ENCODE measurements at regions not wholly inside any gene's neighbourhood (a gene's known extent, or its start where the extent isn't known, plus 50 kb on each side); places are given as distances from the start of the nearest gene placed in this dataset.

DNA sequence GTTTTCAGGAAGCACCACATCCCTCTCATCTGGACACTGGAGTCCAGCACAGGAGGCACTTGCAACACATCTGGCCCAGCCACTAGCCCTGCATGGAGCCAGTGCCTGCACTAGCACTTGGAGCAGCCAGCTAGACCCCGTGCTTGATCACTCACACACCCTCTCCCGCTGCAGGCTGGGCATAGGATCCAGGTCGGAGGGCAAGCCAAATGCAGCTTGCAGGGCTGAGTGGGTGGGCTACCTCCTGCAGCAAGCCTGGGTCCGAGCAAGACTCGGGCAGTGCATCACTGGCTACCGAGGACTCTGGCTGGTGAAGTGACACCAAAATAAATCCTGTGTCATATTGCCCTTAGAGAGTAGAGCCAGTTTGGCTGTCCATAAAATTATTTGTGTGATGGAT is 1795.4 kb downstream of the LRRC4C start:
- Mint-ChIP-seq H3K27ac (no peak overlapping the region), H3K27me3 (no peaks in the 10 kb centered on the region), H3K36me3 (no peaks in the 10 kb centered on the region), H3K4me1 (ENCODE audit: unreplicated experiment) (no peaks in the 10 kb centered on the region), H3K4me3 (no peak overlapping the region), H3K9me3 (peaks cover 6% of the 10 kb centered on the region)
- TF ChIP-seq, protein P1, sequence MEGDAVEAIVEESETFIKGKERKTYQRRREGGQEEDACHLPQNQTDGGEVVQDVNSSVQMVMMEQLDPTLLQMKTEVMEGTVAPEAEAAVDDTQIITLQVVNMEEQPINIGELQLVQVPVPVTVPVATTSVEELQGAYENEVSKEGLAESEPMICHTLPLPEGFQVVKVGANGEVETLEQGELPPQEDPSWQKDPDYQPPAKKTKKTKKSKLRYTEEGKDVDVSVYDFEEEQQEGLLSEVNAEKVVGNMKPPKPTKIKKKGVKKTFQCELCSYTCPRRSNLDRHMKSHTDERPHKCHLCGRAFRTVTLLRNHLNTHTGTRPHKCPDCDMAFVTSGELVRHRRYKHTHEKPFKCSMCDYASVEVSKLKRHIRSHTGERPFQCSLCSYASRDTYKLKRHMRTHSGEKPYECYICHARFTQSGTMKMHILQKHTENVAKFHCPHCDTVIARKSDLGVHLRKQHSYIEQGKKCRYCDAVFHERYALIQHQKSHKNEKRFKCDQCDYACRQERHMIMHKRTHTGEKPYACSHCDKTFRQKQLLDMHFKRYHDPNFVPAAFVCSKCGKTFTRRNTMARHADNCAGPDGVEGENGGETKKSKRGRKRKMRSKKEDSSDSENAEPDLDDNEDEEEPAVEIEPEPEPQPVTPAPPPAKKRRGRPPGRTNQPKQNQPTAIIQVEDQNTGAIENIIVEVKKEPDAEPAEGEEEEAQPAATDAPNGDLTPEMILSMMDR (conservative IDR thresholded peaks at IDR 0.05): no peak
- no peak for DNase-seq (ENCODE audit: extremely low spot score, unreplicated experiment)

DNA sequence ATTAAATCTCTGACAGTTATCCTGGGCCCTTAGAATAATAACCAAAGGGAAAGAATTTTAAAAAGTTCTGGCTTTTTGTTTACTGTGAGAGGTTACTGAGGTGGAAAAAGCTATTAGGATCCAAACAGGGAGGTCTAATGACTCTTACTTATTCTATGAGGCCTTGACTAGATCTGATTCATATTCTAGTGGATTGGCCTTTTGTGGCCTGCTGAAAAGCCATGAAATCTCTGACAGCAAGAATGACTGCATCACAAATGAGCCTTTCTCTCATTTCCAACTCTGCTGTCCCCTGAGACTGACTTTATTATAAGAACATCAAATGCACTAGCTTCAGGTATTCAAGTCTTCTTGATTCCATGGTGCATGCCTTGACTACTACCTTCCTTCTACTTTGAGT is 1797.6 kb downstream of the LRRC4C start:
- H3K4me3 Mint-ChIP-seq: no peak overlapping the region
- H3K27ac Mint-ChIP-seq: no peak overlapping the region
- H3K4me1 Mint-ChIP-seq (ENCODE audit: unreplicated experiment): no peaks in the 10 kb centered on the region
- DNase-seq (ENCODE audit: extremely low spot score, unreplicated experiment): no peak
- no peaks in the 10 kb centered on the region for H3K27me3 Mint-ChIP-seq
- H3K9me3 Mint-ChIP-seq: peaks cover 6% of the 10 kb centered on the region
- no peaks in the 10 kb centered on the region for H3K36me3 Mint-ChIP-seq
- TF ChIP-seq, protein P1 (conservative IDR thresholded peaks at IDR 0.05): no peak

- Mint-ChIP-seq H3K36me3 (no peaks in the 10 kb centered on the region), H3K4me1 (ENCODE audit: unreplicated experiment) (no peaks in the 10 kb centered on the region), H3K27me3 (no peaks in the 10 kb centered on the region), H3K27ac (no peak overlapping the region), H3K4me3 (no peak overlapping the region), H3K9me3 (no peaks in the 10 kb centered on the region)
- TF ChIP-seq, protein P1 (conservative IDR thresholded peaks at IDR 0.05): no peak
- no peak for DNase-seq (ENCODE audit: extremely low spot score, unreplicated experiment)
Measured at GRCh38 chr11:39651857-39652461, 1807.5 kb downstream of the LRRC4C start.

DNA sequence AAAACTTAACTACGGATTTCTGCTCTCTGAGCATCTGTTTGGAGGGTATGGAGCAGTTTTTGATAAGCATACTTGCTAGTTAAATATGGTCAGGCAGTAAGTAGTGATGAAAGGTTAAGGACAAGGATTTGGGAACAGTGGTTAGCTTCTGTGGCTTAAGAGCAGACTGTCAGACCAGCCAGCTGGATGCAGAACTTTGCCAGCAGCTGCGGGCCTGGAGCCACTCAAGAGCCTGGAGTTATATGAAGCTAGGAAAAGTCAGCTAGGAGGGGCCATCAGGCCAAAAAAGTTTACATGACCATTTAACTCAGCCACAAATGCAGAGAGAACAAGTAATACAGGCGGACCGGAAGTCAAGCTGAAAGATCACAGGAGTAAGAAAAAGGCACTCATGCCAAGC is 1817.7 kb downstream of the LRRC4C start:
- DNase-seq (ENCODE audit: extremely low spot score, unreplicated experiment): no peak
- Mint-ChIP-seq H3K27ac (no peak overlapping the region), H3K4me3 (no peak overlapping the region), H3K4me1 (ENCODE audit: unreplicated experiment) (no peaks in the 10 kb centered on the region), H3K36me3 (no peaks in the 10 kb centered on the region), H3K9me3 (peaks cover 17% of the 10 kb centered on the region), H3K27me3 (no peaks in the 10 kb centered on the region)
- TF ChIP-seq, protein P1 (conservative IDR thresholded peaks at IDR 0.05): no peak

DNA sequence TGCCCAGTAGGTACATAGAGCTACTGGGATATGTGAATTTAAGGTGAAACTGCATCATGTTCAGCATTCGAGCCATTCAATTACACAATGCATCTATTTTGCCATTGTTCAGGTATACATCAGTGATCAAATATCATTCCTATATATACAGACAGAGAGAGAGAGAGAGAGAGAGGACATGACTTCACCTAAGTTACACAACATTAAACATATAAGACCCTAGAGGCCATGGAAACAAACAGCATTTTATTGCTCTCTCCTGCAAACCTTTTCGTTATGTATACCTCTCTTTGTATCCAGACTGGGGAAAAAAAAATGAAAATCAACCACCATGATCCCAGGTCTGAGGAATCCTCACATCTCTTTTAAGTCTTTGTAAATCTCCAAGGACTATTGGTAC is 1829.1 kb downstream of the LRRC4C start:
- no peak for DNase-seq (ENCODE audit: extremely low spot score, unreplicated experiment)
- no peaks in the 10 kb centered on the region for H3K9me3 Mint-ChIP-seq

More for the DNA sequence above, 1829.1 kb downstream of the LRRC4C start:
- Mint-ChIP-seq H3K27ac (no peak overlapping the region), H3K4me1 (ENCODE audit: unreplicated experiment) (no peaks in the 10 kb centered on the region), H3K36me3 (no peaks in the 10 kb centered on the region), H3K27me3 (no peaks in the 10 kb centered on the region), H3K4me3 (no peak overlapping the region)
- TF ChIP-seq, protein P1 (conservative IDR thresholded peaks at IDR 0.05): no peak
